ENCODE measurements at regions not wholly inside any gene's neighbourhood (a gene's known extent, or its start where the extent isn't known, plus 50 kb on each side); places are given as distances from the start of the nearest gene placed in this dataset.

- TF ChIP-seq POLR2A (IDR thresholded peaks at IDR 0.05) (no peak), CTCF (IDR thresholded peaks at IDR 0.05) (no peak)
Measured at GRCh38 chr10:71133710-71134686, 78.4 kb upstream of the UNC5B start.
